ENCODE measurements at regions not wholly inside any gene's neighbourhood (a gene's known extent, or its start where the extent isn't known, plus 50 kb on each side); places are given as distances from the start of the nearest gene placed in this dataset.

DNA sequence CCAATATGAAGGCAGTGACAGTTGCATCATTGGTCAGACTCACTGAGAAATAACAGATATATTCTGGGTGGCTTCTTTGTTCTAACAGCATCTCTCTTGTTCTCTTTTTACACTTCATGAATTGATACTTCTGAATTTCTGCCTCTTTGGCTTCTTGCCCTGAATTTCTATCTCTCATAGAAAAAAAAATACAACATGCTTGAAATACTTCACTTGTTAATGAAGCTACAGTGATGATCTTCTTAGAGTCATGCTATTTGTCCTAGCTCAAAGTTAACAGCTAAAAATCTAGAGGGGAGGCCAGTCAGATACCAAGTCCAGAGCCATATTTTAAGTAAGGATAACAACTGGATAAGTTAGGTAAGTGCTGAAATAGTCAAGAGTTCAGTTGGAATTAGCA is 597.2 kb upstream of the AGTR1 start:
- TF ChIP-seq, protein P1, sequence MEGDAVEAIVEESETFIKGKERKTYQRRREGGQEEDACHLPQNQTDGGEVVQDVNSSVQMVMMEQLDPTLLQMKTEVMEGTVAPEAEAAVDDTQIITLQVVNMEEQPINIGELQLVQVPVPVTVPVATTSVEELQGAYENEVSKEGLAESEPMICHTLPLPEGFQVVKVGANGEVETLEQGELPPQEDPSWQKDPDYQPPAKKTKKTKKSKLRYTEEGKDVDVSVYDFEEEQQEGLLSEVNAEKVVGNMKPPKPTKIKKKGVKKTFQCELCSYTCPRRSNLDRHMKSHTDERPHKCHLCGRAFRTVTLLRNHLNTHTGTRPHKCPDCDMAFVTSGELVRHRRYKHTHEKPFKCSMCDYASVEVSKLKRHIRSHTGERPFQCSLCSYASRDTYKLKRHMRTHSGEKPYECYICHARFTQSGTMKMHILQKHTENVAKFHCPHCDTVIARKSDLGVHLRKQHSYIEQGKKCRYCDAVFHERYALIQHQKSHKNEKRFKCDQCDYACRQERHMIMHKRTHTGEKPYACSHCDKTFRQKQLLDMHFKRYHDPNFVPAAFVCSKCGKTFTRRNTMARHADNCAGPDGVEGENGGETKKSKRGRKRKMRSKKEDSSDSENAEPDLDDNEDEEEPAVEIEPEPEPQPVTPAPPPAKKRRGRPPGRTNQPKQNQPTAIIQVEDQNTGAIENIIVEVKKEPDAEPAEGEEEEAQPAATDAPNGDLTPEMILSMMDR (IDR thresholded peaks at IDR 0.05; ENCODE audit: control insufficient read depth, insufficient read depth, low read depth, low read length, missing control alignments): no peak

DNA sequence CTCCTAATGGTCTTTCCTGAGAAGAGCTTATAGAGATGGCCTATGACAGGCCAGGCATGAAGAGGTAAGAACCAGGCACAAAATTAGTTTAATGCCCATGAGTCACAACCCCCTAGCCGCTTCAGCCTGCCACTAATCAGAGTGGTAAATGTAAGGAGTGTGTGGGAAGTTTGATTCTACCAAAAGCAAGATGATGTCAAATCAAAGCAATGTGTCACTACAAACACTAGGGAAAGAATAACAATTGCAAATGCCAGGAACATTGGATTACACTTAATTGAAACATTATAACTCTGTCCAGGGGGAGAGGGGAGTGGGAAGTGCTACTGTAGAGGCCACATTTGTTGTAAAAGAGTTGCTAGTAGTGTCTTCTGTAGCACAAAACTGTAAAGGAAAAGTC is 596.6 kb upstream of the AGTR1 start:
- peak; percentile 27 for DNase-seq (ENCODE audit: low read depth)
- no peak overlapping the region for H3K4me3 ChIP-seq (ENCODE audit: control insufficient read depth, low read depth, low read length)
- TF ChIP-seq, protein P1 (IDR thresholded peaks at IDR 0.05; ENCODE audit: control insufficient read depth, insufficient read depth, low read depth, low read length, missing control alignments): no peak

More for the DNA sequence above, 597.2 kb upstream of the AGTR1 start:
- H3K4me3 ChIP-seq (ENCODE audit: control insufficient read depth, low read depth, low read length): no peak overlapping the region
- no peak for DNase-seq (ENCODE audit: low read depth)

GRCh38 chr3:148102156-148102555 is 595.5 kb upstream of the AGTR1 start:
- peak; percentile 3 for DNase-seq (ENCODE audit: low read depth)
- TF ChIP-seq, protein P1 (IDR thresholded peaks at IDR 0.05; ENCODE audit: control insufficient read depth, insufficient read depth, low read depth, low read length, missing control alignments): no peak
- no peak overlapping the region for H3K4me3 ChIP-seq (ENCODE audit: control insufficient read depth, low read depth, low read length)

DNA sequence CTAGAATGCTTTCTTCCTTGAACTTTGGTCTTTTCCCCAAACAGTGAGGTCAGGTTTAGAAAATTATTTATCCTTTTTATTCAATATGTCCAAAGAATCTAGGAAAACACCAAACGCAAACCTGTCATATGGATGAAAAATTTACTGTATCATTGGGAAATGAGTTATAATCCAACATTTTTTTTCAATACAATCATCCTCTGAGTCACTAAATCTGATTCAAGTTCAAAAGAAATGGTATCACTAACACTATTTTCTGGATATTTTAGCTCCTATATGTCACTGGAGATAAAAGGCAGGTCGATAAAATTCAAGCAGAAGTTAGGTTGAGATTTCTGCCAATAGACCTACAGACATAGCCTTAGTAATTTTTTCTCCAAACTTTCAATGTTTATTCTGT is 591.6 kb upstream of the AGTR1 start:
- H3K4me3 ChIP-seq (ENCODE audit: control insufficient read depth, low read depth, low read length): no peak overlapping the region
- TF ChIP-seq, protein P1 (IDR thresholded peaks at IDR 0.05; ENCODE audit: control insufficient read depth, insufficient read depth, low read depth, low read length, missing control alignments): no peak

DNA sequence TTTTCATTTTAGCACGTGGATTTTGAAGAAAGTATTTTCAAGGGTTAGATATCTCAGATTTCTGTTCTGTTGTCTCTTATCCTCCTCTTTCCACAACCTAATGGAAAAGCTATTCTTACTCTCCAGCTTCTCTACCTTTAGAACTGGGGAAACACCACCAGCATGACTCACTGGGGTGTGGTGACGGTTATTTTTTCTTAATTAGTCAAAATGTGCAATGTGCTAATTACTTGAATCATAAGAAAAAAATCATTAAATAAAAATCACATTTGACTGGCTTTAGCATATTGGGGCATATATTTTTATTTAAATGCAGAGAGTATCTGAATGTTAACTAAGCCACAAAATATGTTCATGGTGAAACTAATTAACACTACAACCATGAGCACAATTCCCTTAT is 570.7 kb upstream of the AGTR1 start:
- no peak for DNase-seq (ENCODE audit: low read depth)
- TF ChIP-seq, protein P1 (IDR thresholded peaks at IDR 0.05; ENCODE audit: control insufficient read depth, insufficient read depth, low read depth, low read length, missing control alignments): no peak

More for the DNA sequence above, 591.6 kb upstream of the AGTR1 start:
- no peak for DNase-seq (ENCODE audit: low read depth)

GRCh38 chr3:148128136-148128535 is 569.6 kb upstream of the AGTR1 start:
- DNase-seq (ENCODE audit: low read depth): no peak
- TF ChIP-seq, protein P1 (IDR thresholded peaks at IDR 0.05; ENCODE audit: control insufficient read depth, insufficient read depth, low read depth, low read length, missing control alignments): no peak
- H3K4me3 ChIP-seq (ENCODE audit: control insufficient read depth, low read depth, low read length): no peak overlapping the region

More for the DNA sequence above, 570.7 kb upstream of the AGTR1 start:
- H3K4me3 ChIP-seq (ENCODE audit: control insufficient read depth, low read depth, low read length): no peak overlapping the region
